A673 (cell line): ENCODE measurements at regions not wholly inside any gene's neighbourhood (a gene's known extent, or its start where the extent isn't known, plus 50 kb on each side); places are given as distances from the start of the nearest gene placed in this dataset.

ENCODE experiments used
- EZH2 ChIP-seq: fragments of 200-600 bp; sonication (generic); IDR thresholded peaks from 2 replicates; pipeline ENCODE4 v1.6.1; 2017; ENCODE audit warnings: borderline replicate concordance, low read depth, mild to moderate bottlenecking, mixed read lengths, antibody characterized with exemption, low read length; ENCODE audit not compliant: poor library complexity, severe bottlenecking
- TF ChIP-seq, protein P1 (sequence below): fragments of 300-800, 200-600 bp; sonication (generic); conservative IDR thresholded peaks from 2 replicates; pipeline ENCODE4 v1.5.1; 2017; ENCODE audit warnings: low read depth, mild to moderate bottlenecking, antibody characterized with exemption, low read length, moderate library complexity, mixed read lengths

DNA sequence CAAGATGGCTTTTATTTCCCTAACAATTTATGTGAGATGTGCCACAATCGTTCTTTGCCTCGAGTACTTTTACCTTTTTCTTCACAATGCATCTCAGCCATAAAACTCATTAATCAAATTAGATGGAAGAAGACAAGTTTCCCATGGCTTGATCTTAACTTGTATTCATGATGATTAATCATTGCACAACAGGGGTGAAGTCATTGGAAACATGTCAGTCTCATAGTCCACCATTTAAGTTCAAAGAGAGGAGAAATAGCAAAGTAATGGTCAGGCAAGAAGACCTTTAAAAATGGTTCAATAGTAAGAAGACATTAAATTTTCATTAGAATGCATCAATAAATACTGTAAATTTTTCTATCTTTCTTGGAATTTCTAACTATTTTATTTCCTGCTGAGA, 136.3 kb downstream of the FOXG1 start:
- TF ChIP-seq, protein P1, sequence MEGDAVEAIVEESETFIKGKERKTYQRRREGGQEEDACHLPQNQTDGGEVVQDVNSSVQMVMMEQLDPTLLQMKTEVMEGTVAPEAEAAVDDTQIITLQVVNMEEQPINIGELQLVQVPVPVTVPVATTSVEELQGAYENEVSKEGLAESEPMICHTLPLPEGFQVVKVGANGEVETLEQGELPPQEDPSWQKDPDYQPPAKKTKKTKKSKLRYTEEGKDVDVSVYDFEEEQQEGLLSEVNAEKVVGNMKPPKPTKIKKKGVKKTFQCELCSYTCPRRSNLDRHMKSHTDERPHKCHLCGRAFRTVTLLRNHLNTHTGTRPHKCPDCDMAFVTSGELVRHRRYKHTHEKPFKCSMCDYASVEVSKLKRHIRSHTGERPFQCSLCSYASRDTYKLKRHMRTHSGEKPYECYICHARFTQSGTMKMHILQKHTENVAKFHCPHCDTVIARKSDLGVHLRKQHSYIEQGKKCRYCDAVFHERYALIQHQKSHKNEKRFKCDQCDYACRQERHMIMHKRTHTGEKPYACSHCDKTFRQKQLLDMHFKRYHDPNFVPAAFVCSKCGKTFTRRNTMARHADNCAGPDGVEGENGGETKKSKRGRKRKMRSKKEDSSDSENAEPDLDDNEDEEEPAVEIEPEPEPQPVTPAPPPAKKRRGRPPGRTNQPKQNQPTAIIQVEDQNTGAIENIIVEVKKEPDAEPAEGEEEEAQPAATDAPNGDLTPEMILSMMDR: no peak
- no peak for TF ChIP-seq EZH2
